ENCODE measurements at regions not wholly inside any gene's neighbourhood (a gene's known extent, or its start where the extent isn't known, plus 50 kb on each side); places are given as distances from the start of the nearest gene placed in this dataset.

DNA sequence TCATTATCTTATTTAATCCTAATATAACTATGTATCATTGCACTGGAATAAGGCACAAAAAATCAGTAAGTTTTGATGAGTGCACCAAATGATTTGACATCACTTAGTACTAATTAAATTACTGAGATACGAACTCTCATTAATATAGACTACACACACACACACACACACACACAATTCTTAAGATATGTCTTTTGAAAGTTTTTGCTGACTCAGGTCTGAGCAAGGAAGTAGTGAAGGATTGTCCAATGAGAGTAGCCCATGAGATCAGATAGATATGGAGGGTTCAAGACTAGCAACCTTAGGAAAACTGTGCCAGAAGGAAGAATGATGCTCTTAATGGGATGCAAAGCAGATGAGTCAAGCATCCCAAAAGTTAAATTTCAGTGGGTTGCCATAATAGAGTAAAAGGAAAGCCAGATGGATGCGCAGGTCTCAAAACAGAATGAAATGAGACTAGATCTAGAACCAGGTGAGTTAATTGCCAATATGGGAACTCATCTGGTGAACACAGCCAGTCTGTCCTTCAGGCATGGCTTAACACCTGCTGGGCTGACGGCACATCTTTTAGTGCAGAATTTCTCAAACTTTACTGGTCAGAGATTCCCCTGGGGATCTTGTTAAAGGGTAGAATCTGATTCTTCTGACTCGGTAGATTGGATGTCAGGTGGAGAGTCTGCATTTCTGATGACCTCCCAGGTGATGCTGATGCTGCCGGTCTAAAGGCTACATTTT is 197.0 kb upstream of the NR4A3 start:
- H3K9me3 ChIP-seq (ENCODE audit: low read length) = no peaks in the 10 kb centered on the region
- no peaks in the 10 kb centered on the region for H3K27me3 ChIP-seq (ENCODE audit: control insufficient read depth in 1 of 2, insufficient read depth in 2 of 2, low read length in 2 of 2)
- no peak overlapping the region for H3K4me3 ChIP-seq (ENCODE audit: low read depth in 1 of 2, low read length in 2 of 2)
- no peaks in the 10 kb centered on the region for H3K4me1 ChIP-seq (ENCODE audit: insufficient read depth, low read length)
- no peak overlapping the region for H3K27ac ChIP-seq (ENCODE audit: low read depth, low read length)
- H3K9ac ChIP-seq (ENCODE audit: low read length) = no peak overlapping the region
- no peaks in the 10 kb centered on the region for H3K36me3 ChIP-seq (ENCODE audit: insufficient read depth, low read length)

DNA sequence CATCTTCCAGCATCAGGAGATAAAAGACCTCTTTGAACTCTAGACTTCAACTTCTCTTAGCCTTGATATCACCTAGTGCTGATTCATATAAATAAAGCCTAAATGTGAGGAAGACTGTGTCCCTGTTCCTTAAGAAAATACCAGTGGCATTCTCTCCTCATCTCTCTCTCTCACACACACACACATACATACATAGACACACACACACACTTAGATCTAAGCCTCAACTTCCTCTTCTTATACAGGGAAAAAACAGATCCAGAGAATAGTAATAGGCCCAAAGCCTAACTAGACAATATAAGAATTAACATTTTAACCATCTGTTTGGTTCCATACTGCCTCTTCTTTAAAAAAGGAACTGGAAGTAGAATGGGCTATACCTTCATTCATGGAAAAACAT is 195.3 kb upstream of the NR4A3 start:
- Histone ChIP-seq H3K9me3 (ENCODE audit: low read length) (no peaks in the 10 kb centered on the region), H3K4me3 (ENCODE audit: low read depth in 1 of 2, low read length in 2 of 2) (no peak overlapping the region), H3K27me3 (ENCODE audit: control insufficient read depth in 1 of 2, insufficient read depth in 2 of 2, low read length in 2 of 2) (no peaks in the 10 kb centered on the region), H3K27ac (ENCODE audit: low read depth, low read length) (no peak overlapping the region), H3K36me3 (ENCODE audit: insufficient read depth, low read length) (no peaks in the 10 kb centered on the region), H3K9ac (ENCODE audit: low read length) (no peak overlapping the region), H3K4me1 (ENCODE audit: insufficient read depth, low read length) (no peaks in the 10 kb centered on the region)

DNA sequence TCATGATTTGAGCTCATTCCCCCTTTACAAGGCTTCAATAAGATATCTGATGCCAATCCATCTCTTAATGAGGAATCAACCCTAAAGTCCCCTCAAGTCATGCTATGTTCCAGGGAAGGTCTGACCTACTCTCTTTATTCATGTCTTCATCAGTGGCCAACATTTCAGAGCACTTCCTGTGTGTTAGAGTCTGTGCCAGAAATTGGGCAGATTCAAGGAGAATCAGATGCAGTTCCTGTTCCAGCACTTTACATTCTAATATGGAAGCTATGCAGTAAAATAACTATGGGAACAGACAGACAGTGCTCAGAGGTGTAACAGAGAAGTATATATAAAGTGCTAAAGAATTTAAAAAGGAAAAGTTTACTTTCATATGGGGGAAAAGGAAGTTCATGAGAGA is 193.4 kb upstream of the NR4A3 start:
- Histone ChIP-seq H3K27me3 (ENCODE audit: control insufficient read depth in 1 of 2, insufficient read depth in 2 of 2, low read length in 2 of 2) (no peaks in the 10 kb centered on the region), H3K9me3 (ENCODE audit: low read length) (no peaks in the 10 kb centered on the region), H3K4me1 (ENCODE audit: insufficient read depth, low read length) (no peaks in the 10 kb centered on the region), H3K4me3 (ENCODE audit: low read depth in 1 of 2, low read length in 2 of 2) (no peak overlapping the region), H3K9ac (ENCODE audit: low read length) (no peak overlapping the region), H3K27ac (ENCODE audit: low read depth, low read length) (no peak overlapping the region), H3K36me3 (ENCODE audit: insufficient read depth, low read length) (no peaks in the 10 kb centered on the region)

DNA sequence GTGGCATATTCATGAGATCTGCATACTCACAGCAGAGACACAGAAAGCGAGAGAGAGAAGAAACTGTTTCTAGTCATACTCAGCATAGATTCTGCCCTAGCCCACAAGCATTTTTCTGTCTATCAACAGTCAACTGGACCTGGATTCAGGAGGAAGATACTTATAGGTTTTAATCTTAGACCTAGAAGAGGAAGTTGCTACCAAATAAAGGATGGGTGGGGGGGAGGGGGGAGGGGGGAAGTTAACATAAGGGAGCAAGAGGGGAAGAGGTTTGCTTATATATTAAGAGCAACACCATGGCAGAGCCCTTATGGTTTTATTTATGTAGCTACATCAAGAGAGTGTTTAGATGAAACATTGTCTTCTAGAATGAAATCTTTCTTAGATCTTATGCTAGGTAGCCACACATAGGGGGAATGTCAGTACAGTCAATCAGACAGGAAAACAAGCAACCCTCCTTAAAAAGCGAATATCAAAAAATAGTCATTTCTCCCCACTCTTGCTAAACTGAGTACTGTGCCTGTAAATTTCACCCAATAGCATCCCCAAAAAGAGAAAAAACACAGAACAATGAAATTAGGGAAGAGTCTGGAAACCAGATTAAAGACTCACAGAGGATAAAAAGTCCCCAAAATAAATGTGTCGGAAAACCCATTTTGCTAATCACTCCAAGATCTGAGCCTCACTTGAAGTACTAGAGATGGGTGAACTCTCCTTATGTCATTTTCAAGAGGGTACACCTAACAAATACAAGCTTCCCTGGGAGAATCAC is 192.7 kb upstream of the NR4A3 start:
- Histone ChIP-seq H3K9me3 (ENCODE audit: low read length) (no peaks in the 10 kb centered on the region), H3K27ac (ENCODE audit: low read depth, low read length) (no peak overlapping the region), H3K27me3 (ENCODE audit: control insufficient read depth in 1 of 2, insufficient read depth in 2 of 2, low read length in 2 of 2) (no peaks in the 10 kb centered on the region), H3K4me3 (ENCODE audit: low read depth in 1 of 2, low read length in 2 of 2) (no peak overlapping the region), H3K4me1 (ENCODE audit: insufficient read depth, low read length) (no peaks in the 10 kb centered on the region), H3K36me3 (ENCODE audit: insufficient read depth, low read length) (no peaks in the 10 kb centered on the region), H3K9ac (ENCODE audit: low read length) (no peak overlapping the region)

DNA sequence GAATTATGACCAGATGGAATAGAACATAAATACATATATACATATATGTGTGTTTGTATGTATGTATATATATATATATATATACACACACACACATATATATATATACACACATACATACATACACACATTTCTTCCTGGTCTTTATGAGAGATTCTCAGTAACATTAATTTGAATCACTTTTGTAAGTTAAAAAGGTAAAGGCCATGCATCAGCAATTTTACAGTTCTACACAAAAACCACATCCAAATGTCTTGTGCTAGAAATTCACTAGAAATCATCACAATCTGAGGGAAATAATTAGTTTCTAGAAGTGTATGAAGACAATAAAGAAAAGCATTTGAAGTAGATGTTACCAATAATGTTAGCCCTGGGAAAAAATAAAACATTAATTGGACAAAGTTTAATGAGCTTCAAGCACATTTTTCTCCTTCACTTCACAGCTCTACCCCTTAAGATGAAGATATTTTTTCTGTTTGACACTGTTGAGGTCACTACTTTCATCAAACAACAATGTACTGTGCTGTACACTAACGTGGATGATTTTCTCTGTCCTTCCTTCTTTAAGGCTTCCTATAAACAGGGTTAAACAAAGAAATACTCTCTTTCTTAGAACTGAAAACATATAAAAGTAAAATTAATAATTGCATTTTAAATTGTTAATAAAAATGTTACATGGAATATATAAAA is 189.2 kb upstream of the NR4A3 start:
- H3K4me1 ChIP-seq (ENCODE audit: insufficient read depth, low read length) = no peaks in the 10 kb centered on the region
- H3K9ac ChIP-seq (ENCODE audit: low read length) = no peak overlapping the region
- no peaks in the 10 kb centered on the region for H3K9me3 ChIP-seq (ENCODE audit: low read length)
- H3K4me3 ChIP-seq (ENCODE audit: low read depth in 1 of 2, low read length in 2 of 2) = no peak overlapping the region
- H3K27ac ChIP-seq (ENCODE audit: low read depth, low read length) = no peak overlapping the region
- no peaks in the 10 kb centered on the region for H3K27me3 ChIP-seq (ENCODE audit: control insufficient read depth in 1 of 2, insufficient read depth in 2 of 2, low read length in 2 of 2)
- H3K36me3 ChIP-seq (ENCODE audit: insufficient read depth, low read length) = no peaks in the 10 kb centered on the region

DNA sequence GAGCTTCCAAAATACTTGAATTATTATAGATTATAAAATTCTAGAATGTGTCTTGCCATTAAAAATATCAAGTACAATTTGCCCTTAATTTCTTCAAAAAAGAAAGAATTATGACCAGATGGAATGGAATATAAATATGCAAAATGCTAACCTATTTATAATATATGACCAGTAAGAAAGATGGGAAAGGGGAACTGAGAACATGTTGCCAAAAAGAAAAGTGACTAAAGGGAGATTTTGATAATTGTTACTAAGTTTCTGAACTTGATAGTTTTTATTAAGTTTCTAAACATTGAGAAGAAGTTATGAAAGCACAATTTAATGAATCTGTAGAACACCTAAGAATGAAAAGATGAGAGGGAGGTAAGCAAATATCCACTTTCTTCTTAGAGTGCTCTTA is 188.4 kb upstream of the NR4A3 start:
- H3K36me3 ChIP-seq (ENCODE audit: insufficient read depth, low read length) = no peaks in the 10 kb centered on the region
- no peak overlapping the region for H3K27ac ChIP-seq (ENCODE audit: low read depth, low read length)

DNA sequence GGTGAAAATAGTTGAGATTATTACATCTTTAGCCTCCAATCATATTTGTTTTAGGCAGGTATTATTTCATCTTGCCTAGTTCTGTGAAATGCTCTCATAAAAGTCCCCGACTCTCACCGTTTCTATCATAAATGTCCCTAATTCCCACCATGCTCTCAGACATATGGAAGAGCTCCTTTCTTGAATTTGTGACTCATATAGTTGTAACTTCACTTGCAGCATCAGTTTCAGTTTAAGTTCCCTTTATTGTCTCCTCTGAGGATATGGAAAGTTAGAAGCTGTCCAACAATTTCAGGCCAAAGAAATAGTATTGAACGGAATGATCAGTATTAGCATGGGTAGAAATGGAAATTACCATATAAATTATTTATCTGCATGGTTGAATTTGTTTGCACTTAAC is 187.5 kb upstream of the NR4A3 start:
- no peaks in the 10 kb centered on the region for H3K36me3 ChIP-seq (ENCODE audit: insufficient read depth, low read length)
- no peaks in the 10 kb centered on the region for H3K9me3 ChIP-seq (ENCODE audit: low read length)
- H3K4me3 ChIP-seq (ENCODE audit: low read depth in 1 of 2, low read length in 2 of 2) = no peak overlapping the region
- no peaks in the 10 kb centered on the region for H3K27me3 ChIP-seq (ENCODE audit: control insufficient read depth in 1 of 2, insufficient read depth in 2 of 2, low read length in 2 of 2)
- H3K27ac ChIP-seq (ENCODE audit: low read depth, low read length) = no peak overlapping the region
- no peaks in the 10 kb centered on the region for H3K4me1 ChIP-seq (ENCODE audit: insufficient read depth, low read length)
- H3K9ac ChIP-seq (ENCODE audit: low read length) = no peak overlapping the region

More for the DNA sequence above, 188.4 kb upstream of the NR4A3 start:
- H3K4me3 ChIP-seq (ENCODE audit: low read depth in 1 of 2, low read length in 2 of 2) = no peak overlapping the region
- H3K9me3 ChIP-seq (ENCODE audit: low read length) = no peaks in the 10 kb centered on the region
- no peaks in the 10 kb centered on the region for H3K27me3 ChIP-seq (ENCODE audit: control insufficient read depth in 1 of 2, insufficient read depth in 2 of 2, low read length in 2 of 2)
- H3K9ac ChIP-seq (ENCODE audit: low read length) = no peak overlapping the region
- no peaks in the 10 kb centered on the region for H3K4me1 ChIP-seq (ENCODE audit: insufficient read depth, low read length)

DNA sequence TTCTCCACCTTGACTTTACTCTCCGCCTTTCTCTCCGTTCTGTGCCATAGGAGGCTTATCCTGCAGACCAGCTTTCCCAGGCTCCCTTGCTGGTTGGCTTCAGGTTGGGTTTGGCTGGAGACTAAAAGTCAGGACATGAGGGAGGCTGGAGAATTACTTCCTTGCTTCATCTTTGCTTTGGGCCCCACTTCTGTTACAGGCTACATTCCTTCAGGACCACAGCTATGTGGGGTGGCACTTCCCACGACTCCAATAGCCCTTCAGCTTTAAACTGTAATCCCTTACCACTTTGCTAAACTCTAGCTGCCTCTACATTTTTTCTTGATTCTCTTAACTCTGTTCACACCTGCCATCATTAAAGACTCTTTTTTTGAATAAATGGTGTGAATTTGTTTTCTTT is 186.7 kb upstream of the NR4A3 start:
- Histone ChIP-seq H3K4me1 (ENCODE audit: insufficient read depth, low read length) (no peaks in the 10 kb centered on the region), H3K36me3 (ENCODE audit: insufficient read depth, low read length) (no peaks in the 10 kb centered on the region), H3K27me3 (ENCODE audit: control insufficient read depth in 1 of 2, insufficient read depth in 2 of 2, low read length in 2 of 2) (no peaks in the 10 kb centered on the region), H3K9me3 (ENCODE audit: low read length) (no peaks in the 10 kb centered on the region), H3K4me3 (ENCODE audit: low read depth in 1 of 2, low read length in 2 of 2) (no peak overlapping the region), H3K9ac (ENCODE audit: low read length) (no peak overlapping the region), H3K27ac (ENCODE audit: low read depth, low read length) (no peak overlapping the region)

DNA sequence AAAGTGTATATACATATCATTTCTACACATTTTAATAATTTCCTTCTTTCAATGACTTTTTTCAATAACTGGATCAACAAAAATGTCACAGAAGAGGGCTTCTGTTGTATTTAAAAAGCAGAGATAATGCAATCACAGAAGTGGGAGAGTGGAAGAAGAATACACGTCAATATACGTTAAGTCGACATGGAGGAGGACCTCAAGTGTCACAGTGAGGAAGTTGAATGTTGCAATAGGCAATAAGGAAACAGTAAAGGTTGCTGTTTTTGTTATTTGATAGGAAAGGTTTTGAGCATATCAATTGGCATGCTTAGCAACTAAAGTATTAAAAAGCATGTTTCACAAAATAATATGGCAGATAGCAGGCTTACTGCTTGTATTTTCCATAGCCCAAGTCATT is 184.0 kb upstream of the NR4A3 start:
- Histone ChIP-seq H3K27me3 (ENCODE audit: control insufficient read depth in 1 of 2, insufficient read depth in 2 of 2, low read length in 2 of 2) (no peaks in the 10 kb centered on the region), H3K4me1 (ENCODE audit: insufficient read depth, low read length) (no peaks in the 10 kb centered on the region), H3K9me3 (ENCODE audit: low read length) (no peaks in the 10 kb centered on the region), H3K36me3 (ENCODE audit: insufficient read depth, low read length) (no peaks in the 10 kb centered on the region), H3K27ac (ENCODE audit: low read depth, low read length) (no peak overlapping the region), H3K9ac (ENCODE audit: low read length) (no peak overlapping the region), H3K4me3 (ENCODE audit: low read depth in 1 of 2, low read length in 2 of 2) (no peak overlapping the region)

DNA sequence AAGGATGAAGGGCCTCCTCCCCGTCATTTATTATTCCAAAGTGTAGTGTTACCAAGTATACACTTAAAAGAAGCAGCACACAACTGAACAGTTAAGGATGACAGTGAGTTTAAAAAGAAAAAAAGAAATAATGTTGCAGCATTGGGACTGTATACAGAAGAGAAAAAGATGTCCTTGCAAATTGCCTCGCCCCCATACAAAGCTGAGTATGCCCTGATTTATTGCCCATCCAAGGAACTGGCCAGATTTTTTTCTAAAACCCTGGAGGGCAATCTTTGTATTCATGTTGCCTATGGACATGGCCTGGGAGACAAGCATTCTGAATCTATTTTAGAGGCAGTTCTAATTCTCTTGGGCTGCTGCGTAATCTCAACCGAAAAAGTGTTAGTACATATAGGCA is 182.7 kb upstream of the NR4A3 start:
- Histone ChIP-seq H3K9me3 (ENCODE audit: low read length) (no peaks in the 10 kb centered on the region), H3K27me3 (ENCODE audit: control insufficient read depth in 1 of 2, insufficient read depth in 2 of 2, low read length in 2 of 2) (no peaks in the 10 kb centered on the region), H3K4me3 (ENCODE audit: low read depth in 1 of 2, low read length in 2 of 2) (no peak overlapping the region), H3K27ac (ENCODE audit: low read depth, low read length) (no peak overlapping the region), H3K9ac (ENCODE audit: low read length) (no peak overlapping the region), H3K4me1 (ENCODE audit: insufficient read depth, low read length) (no peaks in the 10 kb centered on the region), H3K36me3 (ENCODE audit: insufficient read depth, low read length) (no peaks in the 10 kb centered on the region)

DNA sequence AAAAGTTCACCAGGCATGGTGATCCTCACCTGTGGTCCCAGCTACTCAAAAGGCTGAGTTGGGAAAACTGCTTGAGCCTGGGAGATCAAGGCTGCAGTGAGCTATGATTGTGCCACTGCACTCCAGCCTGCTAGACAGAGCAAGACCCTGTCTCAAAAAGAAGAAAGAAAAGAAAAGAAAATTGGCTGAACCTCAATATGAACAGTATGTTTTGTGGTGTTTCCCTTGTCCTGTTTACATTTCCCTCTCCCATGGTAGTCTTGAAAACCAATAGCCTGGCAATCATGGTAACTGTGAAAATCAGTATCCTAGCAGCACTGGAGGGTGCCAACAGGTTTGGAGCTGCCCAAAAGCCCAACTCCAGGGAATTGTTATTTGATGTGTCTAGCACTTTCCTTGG is 174.1 kb upstream of the NR4A3 start:
- Histone ChIP-seq H3K4me1 (ENCODE audit: insufficient read depth, low read length) (no peaks in the 10 kb centered on the region), H3K9me3 (ENCODE audit: low read length) (no peaks in the 10 kb centered on the region)

More for the DNA sequence above, 174.1 kb upstream of the NR4A3 start:
- no peaks in the 10 kb centered on the region for H3K27me3 ChIP-seq (ENCODE audit: control insufficient read depth in 1 of 2, insufficient read depth in 2 of 2, low read length in 2 of 2)
- no peak overlapping the region for H3K9ac ChIP-seq (ENCODE audit: low read length)
- H3K27ac ChIP-seq (ENCODE audit: low read depth, low read length) = no peak overlapping the region
- no peak overlapping the region for H3K4me3 ChIP-seq (ENCODE audit: low read depth in 1 of 2, low read length in 2 of 2)
- no peaks in the 10 kb centered on the region for H3K36me3 ChIP-seq (ENCODE audit: insufficient read depth, low read length)

All from muscle layer of colon (tissue), 2 donors.